GM10248 (cell line): ENCODE measurements at regions not wholly inside any gene's neighbourhood (a gene's known extent, or its start where the extent isn't known, plus 50 kb on each side); places are given as distances from the start of the nearest gene placed in this dataset.
"Not testable (repeated sequence)": the region's sequence is repeated elsewhere in the genome, so short reads cannot be mapped to it uniquely, and the experiment has no call there.

Experiments
- CTCF ChIA-PET: fragments of 300-600 bp; sonication (Branson Sonifier 250); formaldehyde crosslinking; extraction: SDS; loops from one replicate; lab custom pipeline; 2021; ENCODE audit warnings: antibody characterized with exemption; lab: Yijun Ruan, JAX
- POLR2A ChIA-PET: fragments of 350-650 bp; sonication (Branson Sonifier 250); formaldehyde crosslinking; extraction: SDS; loops from one replicate; lab custom pipeline; 2020; ENCODE audit warnings: antibody characterized with exemption; lab: Yijun Ruan, JAX
- DNase-seq: peaks from one replicate; pipeline ENCODE4 v3.0.0; 2012; ENCODE audit errors: extremely low spot score
- CTCF ChIP-seq: IDR thresholded peaks from 2 replicates; pipeline ENCODE4 v1.5.1; 2012; ENCODE audit warnings: mild to moderate bottlenecking, low read depth; ENCODE audit errors: extremely low read depth, missing control alignments, control extremely low read depth

GRCh38 chr2:150806336-150806735 lies 318.9 kb upstream of the RND3 start:
- ChIA-PET POLR2A (no interaction called here), CTCF (no interaction called here)
- no peak for TF ChIP-seq CTCF
- no peak for DNase-seq

GRCh38 chr2:150803689-150804398 lies 316.4 kb upstream of the RND3 start:
- no peak for TF ChIP-seq CTCF
- ChIA-PET POLR2A (no interaction called here), CTCF (no interaction called here)
- no peak for DNase-seq

- no peak for TF ChIP-seq CTCF
- POLR2A ChIA-PET: no interaction called here
- CTCF ChIA-PET: no interaction called here
Measured at GRCh38 chr2:150802635-150803034, 315.2 kb upstream of the RND3 start.

GRCh38 chr2:150796236-150796635 lies 308.8 kb upstream of the RND3 start:
- CTCF ChIA-PET, DNase-seq, POLR2A ChIA-PET: not testable (repeated sequence)

More at GRCh38 chr2:150802635-150803034, 315.2 kb upstream of the RND3 start:
- no peak for DNase-seq

- CTCF ChIA-PET: no interaction called here
- POLR2A ChIA-PET: no interaction called here
- no peak for DNase-seq
- TF ChIP-seq CTCF: no peak
Measured at GRCh38 chr2:150792780-150793300, 305.4 kb upstream of the RND3 start.

GRCh38 chr2:150791567-150791966 lies 304.1 kb upstream of the RND3 start:
- no peak for TF ChIP-seq CTCF
- DNase-seq: no peak
- ChIA-PET POLR2A (no interaction called here), CTCF (no interaction called here)

- POLR2A ChIA-PET: no interaction called here
- CTCF ChIA-PET: interaction anchor here (1.3 to 1.4 kb wide), 2 partner anchors 10 to 58 kb away, joined by 3 to 4 read pairs; no protein-coding TSS in a partner anchor
- no peak for DNase-seq
- no peak for TF ChIP-seq CTCF
Measured at GRCh38 chr2:150789376-150789905, 302.0 kb upstream of the RND3 start.
